BJ (cell line): ENCODE measurements at regions not wholly inside any gene's neighbourhood (a gene's known extent, or its start where the extent isn't known, plus 50 kb on each side); places are given as distances from the start of the nearest gene placed in this dataset.
"Not testable (repeated sequence)": the region's sequence is repeated elsewhere in the genome, so short reads cannot be mapped to it uniquely, and the experiment has no call there.

Experiments used
- CTCF ChIA-PET: fragments of 350-600 bp; formaldehyde crosslinking; extraction: SDS; loops from one replicate; lab custom pipeline; 2021; ENCODE audit warnings: antibody characterized with exemption, inconsistent platforms; lab: Yijun Ruan, JAX
- POLR2A ChIA-PET: fragments of 300-600 bp; sonication (Branson Sonifier 250); formaldehyde crosslinking; extraction: SDS; loops from one replicate; lab custom pipeline; 2021; ENCODE audit warnings: antibody characterized with exemption; lab: Charles Lee
- DNase-seq: peaks from one replicate; pipeline ENCODE4 v3.0.0-alpha.2; 2011; ENCODE audit warnings: low read depth
- H3K27me3 ChIP-seq: 2 replicates; pipeline ENCODE4 v1.6.0; 2011; ENCODE audit warnings: low read length; ENCODE audit not compliant: control insufficient read depth, insufficient read depth
- H3K36me3 ChIP-seq: 2 replicates; pipeline ENCODE4 v1.5.1; 2011; ENCODE audit warnings: low read length; ENCODE audit not compliant: control insufficient read depth, insufficient read depth
- H3K4me3 ChIP-seq: 2 replicates; pipeline ENCODE4 v1.5.1; 2011; ENCODE audit warnings: low read depth, mild to moderate bottlenecking, control low read depth, low read length
- CTCF ChIP-seq: IDR thresholded peaks from 2 replicates; pipeline ENCODE4 v1.5.1; 2011; ENCODE audit warnings: low read depth, mild to moderate bottlenecking, control low read depth, inconsistent platforms, low read length, moderate library complexity; ENCODE audit not compliant: insufficient read depth

- CTCF ChIA-PET, H3K36me3 ChIP-seq, H3K27me3 ChIP-seq, DNase-seq, H3K4me3 ChIP-seq, POLR2A ChIA-PET: not testable (repeated sequence)
Measured at GRCh38 chr2:111509225-111509869, 374.6 kb downstream of the ANAPC1 start.

DNA sequence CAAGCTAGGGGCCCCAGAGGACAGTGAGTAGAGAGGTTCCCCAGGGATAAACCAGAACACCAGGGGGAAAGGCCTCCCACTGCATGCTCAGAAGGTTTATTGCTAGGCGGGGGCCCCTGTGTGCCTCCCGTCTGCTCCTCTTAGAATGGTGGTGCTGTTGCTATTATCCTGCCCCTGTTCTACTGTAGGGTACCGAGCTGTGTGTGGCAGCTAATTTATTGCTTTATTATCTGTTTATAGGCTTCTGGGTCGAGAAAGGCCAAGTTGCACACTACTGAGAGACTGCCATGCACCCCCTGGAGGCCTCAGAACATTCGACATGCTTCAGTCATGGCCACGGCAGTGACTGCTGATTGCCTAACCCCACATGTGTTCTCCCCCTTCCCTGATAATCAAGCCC, 373.6 kb downstream of the ANAPC1 start:
- H3K4me3 ChIP-seq, H3K27me3 ChIP-seq, DNase-seq, H3K36me3 ChIP-seq, POLR2A ChIA-PET, CTCF ChIA-PET: not testable (repeated sequence)

DNA sequence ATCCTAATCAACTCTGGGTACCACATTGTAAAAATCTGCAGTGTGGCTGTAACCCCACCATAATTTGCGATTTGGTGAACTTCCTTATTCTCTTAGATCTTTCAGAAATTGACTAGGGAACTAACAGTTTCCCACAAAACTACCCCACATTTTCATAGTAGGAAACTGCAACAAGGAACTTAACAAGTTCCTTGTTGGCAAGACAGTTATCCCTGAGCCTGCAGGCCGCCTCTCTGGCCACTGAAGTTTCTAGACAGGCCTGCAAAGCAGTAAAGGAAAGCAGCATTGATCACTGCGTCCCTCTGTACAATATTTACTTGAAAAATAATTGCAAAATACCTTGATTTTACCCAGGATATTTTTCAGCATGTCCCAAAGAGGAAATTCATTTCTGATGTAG, 372.9 kb downstream of the ANAPC1 start:
- H3K4me3 ChIP-seq, H3K36me3 ChIP-seq, POLR2A ChIA-PET, H3K27me3 ChIP-seq, DNase-seq, CTCF ChIA-PET: not testable (repeated sequence)

GRCh38 chr2:111512378-111512777, 371.6 kb downstream of the ANAPC1 start:
- POLR2A ChIA-PET, DNase-seq: not testable (repeated sequence)

DNA sequence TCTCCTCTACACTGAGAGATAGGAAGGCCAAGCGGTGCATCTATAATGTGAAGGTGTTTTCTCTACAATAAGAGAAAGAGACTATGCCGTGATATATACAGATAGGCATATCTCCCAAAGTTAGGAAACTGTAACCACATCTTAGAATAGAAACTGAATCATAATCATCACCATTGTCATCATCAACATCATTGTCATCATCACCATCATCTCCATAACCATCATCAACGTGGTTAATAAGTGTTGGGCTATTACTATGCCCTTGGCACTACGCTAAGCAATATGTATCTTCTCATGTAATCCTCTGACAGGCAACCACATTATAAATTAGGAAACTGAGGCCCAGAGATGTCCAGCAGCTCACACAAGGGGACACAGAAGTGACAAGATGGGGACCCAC, 369.9 kb downstream of the ANAPC1 start:
- DNase-seq, H3K4me3 ChIP-seq, H3K27me3 ChIP-seq, H3K36me3 ChIP-seq, CTCF ChIA-PET, POLR2A ChIA-PET: not testable (repeated sequence)

More at GRCh38 chr2:111512378-111512777, 371.6 kb downstream of the ANAPC1 start:
- H3K4me3 ChIP-seq, H3K36me3 ChIP-seq, CTCF ChIA-PET, H3K27me3 ChIP-seq: not testable (repeated sequence)

- CTCF ChIA-PET = not testable (repeated sequence)
Measured at GRCh38 chr2:111517050-111517720, 366.8 kb downstream of the ANAPC1 start.

DNA sequence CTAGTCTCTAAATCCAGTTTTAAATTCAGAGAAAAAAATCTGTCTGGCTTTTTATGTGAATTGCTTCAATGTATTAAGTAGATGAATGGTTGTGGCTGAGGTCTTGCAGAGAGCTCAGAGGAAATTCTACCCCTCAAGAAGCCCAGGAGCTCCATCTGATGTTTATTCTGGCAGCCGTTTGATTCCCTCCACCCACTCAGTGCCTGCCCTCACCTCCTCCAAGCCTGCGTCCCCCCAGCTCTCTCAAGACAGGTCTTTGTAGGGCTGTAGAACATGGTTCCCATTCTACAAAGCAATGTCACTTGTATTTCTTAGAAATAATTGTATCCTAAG, 366.3 kb downstream of the ANAPC1 start:
- POLR2A ChIA-PET, CTCF ChIA-PET, DNase-seq, H3K36me3 ChIP-seq, H3K27me3 ChIP-seq, H3K4me3 ChIP-seq: not testable (repeated sequence)

More at GRCh38 chr2:111517050-111517720, 366.8 kb downstream of the ANAPC1 start:
- H3K36me3 ChIP-seq, DNase-seq, POLR2A ChIA-PET, H3K4me3 ChIP-seq, H3K27me3 ChIP-seq: not testable (repeated sequence)

GRCh38 chr2:111519071-111519470, 364.9 kb downstream of the ANAPC1 start:
- H3K4me3 ChIP-seq = no peak overlapping the region
- ChIA-PET CTCF (no interaction called here), POLR2A (no interaction called here)
- H3K36me3 ChIP-seq = no peaks in the 10 kb centered on the region
- H3K27me3 ChIP-seq = no peaks in the 10 kb centered on the region
- no peak for DNase-seq
- no peak for TF ChIP-seq CTCF
